Epithelial cell of proximal tubule (primary cell): ENCODE measurements at regions not wholly inside any gene's neighbourhood (a gene's known extent, or its start where the extent isn't known, plus 50 kb on each side); places are given as distances from the start of the nearest gene placed in this dataset.

ENCODE experiments used
- DNase-seq: peaks from one replicate; pipeline ENCODE4 v3.0.0-alpha.2; 2011; ENCODE audit warnings: low read depth
- H3K4me3 ChIP-seq: 2 replicates; pipeline ENCODE4 v1.5.1; 2011; ENCODE audit warnings: low read depth, mild to moderate bottlenecking, low read length
- TF ChIP-seq, protein P1 (sequence below): conservative IDR thresholded peaks from 2 replicates; pipeline ENCODE4 v1.5.1; 2012; ENCODE audit warnings: low read depth, mild to moderate bottlenecking, low read length

DNA sequence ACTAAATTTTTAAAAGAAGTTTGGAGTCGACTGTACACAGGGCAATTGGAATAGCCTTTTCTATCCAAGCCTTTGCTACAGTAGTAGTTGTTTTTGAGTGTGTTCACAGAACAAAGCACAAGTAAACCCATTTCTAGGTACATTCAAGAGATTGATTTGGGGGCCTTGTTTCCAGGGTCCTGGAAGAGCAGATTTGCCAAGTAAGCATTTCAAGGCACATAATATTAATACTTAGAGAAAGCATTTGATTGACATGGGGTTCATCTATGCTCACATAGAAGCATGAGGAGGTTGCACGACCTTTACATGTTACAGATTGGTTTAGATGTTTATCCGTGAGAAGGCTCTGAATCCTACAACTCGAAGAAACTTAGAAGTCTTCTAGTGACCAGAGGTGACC is 324.1 kb downstream of the MYCN start:
- H3K4me3 ChIP-seq: no peak overlapping the region
- TF ChIP-seq, protein P1, sequence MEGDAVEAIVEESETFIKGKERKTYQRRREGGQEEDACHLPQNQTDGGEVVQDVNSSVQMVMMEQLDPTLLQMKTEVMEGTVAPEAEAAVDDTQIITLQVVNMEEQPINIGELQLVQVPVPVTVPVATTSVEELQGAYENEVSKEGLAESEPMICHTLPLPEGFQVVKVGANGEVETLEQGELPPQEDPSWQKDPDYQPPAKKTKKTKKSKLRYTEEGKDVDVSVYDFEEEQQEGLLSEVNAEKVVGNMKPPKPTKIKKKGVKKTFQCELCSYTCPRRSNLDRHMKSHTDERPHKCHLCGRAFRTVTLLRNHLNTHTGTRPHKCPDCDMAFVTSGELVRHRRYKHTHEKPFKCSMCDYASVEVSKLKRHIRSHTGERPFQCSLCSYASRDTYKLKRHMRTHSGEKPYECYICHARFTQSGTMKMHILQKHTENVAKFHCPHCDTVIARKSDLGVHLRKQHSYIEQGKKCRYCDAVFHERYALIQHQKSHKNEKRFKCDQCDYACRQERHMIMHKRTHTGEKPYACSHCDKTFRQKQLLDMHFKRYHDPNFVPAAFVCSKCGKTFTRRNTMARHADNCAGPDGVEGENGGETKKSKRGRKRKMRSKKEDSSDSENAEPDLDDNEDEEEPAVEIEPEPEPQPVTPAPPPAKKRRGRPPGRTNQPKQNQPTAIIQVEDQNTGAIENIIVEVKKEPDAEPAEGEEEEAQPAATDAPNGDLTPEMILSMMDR: no peak
- DNase-seq: no peak

DNA sequence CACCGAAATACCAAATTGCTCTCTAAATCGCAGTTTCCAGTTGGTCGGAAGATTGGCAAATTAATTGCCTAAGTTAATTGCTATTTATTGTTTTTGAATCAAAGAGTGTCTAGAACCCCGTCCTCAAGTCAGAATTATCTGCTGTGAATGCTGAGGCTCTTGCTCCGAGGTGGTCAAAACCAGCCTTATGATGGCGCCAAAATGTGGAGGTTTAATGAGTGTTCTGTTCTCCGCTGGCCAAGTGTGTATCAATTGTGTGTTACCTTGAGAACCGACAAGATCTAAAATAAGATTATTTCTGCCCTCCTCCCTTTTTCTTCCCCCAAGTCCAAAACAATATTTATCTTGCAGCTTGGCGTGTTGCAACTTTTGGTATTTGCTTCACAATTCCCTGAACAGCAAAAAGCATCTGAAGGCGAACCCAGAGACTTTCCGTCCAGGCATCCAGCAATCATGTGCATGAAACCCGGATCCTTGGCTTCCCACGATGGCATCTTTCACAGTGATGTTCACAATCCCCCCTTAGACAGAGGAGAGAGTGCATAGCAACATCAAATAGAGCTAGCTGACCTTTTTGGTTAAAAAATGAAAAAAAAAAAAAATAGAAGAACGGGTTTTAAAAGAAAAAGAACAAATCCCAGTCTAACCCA is 323.0 kb downstream of the MYCN start:
- TF ChIP-seq, protein P1: no peak
- no peak for DNase-seq
- no peak overlapping the region for H3K4me3 ChIP-seq

DNA sequence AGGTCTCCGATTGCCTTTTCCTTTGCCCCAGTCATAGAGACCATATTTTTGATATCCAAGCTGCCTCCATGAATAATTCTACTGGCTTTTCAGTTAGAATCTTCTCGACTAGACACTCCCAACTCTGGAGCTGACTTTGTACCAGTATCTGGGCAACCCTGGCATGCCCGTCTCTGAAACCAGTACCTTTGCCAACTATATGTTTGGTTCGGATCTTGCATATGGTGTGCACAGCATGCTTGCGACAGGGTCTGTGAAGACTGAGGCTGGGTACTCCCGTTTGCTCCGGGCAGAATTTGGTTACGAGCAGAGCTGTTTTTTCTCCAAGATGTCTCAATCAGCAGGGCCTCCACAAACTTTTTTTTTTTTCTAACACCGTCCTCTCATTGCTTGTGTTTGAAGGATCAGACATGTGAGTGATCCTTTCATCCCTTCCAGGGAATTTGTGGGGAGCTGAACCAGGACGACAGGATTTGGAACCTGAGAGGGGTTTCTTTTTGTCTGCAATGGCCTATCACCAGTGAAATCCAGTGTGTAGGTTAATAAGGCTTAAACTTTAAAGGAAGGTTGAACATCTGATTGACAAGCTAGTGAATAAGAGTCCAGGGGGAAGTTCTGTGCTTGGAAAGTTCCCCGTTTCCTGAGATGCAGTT is 322.3 kb downstream of the MYCN start:
- no peak overlapping the region for H3K4me3 ChIP-seq
- TF ChIP-seq, protein P1: no peak
- no peak for DNase-seq

DNA sequence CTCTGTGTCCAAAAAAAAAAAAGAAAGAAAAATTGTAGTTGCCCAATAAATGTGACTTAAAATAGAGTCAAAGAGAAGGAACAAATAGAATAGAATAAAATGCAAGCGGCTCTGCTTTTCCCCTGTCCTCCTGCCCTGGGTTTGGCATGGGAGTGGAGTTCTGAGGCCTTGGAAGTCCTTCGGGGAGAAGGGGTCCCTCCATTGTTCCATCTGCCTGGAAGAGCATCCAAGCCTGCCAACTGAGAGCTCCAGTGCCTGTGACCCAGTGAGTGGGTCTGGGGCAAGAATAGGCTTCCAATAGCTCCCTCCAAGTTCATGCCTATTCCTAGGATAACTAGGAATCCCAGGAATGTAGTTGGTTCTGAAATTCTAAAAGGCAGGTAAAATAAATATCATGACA is 321.4 kb downstream of the MYCN start:
- TF ChIP-seq, protein P1: no peak
- no peak overlapping the region for H3K4me3 ChIP-seq
- no peak for DNase-seq

DNA sequence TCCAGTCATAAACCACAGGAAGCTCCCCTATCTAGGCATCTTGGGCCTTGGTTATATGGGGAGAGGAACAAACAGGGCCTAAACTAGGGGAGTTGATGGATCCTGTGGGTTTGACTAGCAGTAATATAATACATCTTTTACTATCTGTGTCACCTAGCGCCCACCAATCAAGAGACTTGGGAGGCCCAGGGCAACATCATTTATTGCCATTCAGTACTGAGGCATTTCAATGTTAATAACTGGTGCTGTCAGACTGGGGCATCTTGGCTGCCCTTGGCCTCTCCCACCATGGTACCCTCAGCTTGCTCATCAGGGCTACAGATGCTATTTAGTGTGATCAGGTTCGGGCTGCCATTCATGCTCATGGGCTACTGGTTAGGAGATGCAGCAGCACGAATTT is 320.7 kb downstream of the MYCN start:
- H3K4me3 ChIP-seq: no peak overlapping the region
- DNase-seq: no peak
- TF ChIP-seq, protein P1: no peak

DNA sequence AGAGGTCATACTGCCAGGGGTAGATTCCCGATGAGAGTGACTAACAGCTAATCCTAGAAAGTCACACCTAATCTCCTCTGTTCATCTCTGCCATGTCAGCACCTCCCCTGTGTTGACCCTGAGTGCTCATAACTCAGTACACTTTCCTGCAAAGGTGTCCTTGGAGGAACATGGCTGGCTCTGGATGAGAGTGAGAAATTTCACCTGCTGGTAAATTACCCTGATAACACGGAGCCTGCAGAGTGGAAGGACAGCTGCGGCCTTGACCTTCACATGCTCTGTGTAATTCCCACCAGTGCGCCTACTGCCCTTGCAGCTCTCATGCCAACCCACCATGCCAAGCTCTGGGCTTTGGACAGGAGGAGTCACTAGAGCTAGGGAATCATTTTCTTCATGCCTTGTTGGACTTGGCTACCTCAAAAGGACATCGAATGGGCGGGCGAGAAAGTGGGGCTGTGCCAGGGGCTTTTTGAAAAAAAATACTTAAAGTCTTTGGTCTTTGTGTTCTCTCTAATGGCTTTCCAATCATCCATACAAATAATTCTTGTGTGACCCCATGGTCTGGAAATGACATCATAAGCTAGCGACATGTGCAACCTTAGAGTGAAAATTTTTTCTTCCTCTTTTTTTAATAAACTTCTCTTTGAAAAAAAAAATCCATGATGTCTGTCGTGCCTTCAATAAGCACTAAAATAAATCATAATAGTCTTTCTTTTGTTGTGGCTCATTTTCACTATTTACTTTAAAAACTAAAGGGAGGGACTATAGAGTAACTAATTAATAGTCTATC is 319.9 kb downstream of the MYCN start:
- no peak for DNase-seq
- TF ChIP-seq, protein P1: no peak
- H3K4me3 ChIP-seq: no peak overlapping the region
